HG03565 (cell line): ENCODE measurements at regions not wholly inside any gene's neighbourhood (a gene's known extent, or its start where the extent isn't known, plus 50 kb on each side); places are given as distances from the start of the nearest gene placed in this dataset.
"Not testable (repeated sequence)": the region's sequence is repeated elsewhere in the genome, so short reads cannot be mapped to it uniquely, and the experiment has no call there.

ENCODE experiments used
- ATAC-seq: cut with Tn5 transposase; IDR thresholded peaks from one replicate; pipeline ENCODE4 v1.9.1; 2021; ENCODE audit warnings: mild to moderate bottlenecking, moderate library complexity; ENCODE audit not compliant: unreplicated experiment

- ATAC-seq, result no peak
Measured at GRCh38 chr20:1827510-1827973, 67.7 kb upstream of the SIRPA start.

GRCh38 chr20:1825938-1826445, 69.2 kb upstream of the SIRPA start:
- ATAC-seq, result no peak

GRCh38 chr20:1825507-1825906, 69.7 kb upstream of the SIRPA start:
- no peak for ATAC-seq

- no peak for ATAC-seq
Measured at GRCh38 chr20:1824834-1825233, 70.4 kb upstream of the SIRPA start.

- no peak for ATAC-seq
Measured at GRCh38 chr20:1824181-1824580, 71.0 kb upstream of the SIRPA start.

- ATAC-seq, result no peak
Measured at GRCh38 chr20:1823450-1823844, 71.8 kb upstream of the SIRPA start.

- ATAC-seq, result no peak
Measured at GRCh38 chr20:1822564-1823449, 72.4 kb upstream of the SIRPA start.

GRCh38 chr20:1820138-1821079, 74.8 kb upstream of the SIRPA start:
- no peak for ATAC-seq

GRCh38 chr20:1819311-1820137, 75.7 kb upstream of the SIRPA start:
- ATAC-seq, result no peak

GRCh38 chr20:1818895-1819294, 76.3 kb upstream of the SIRPA start:
- ATAC-seq, result no peak

- no peak for ATAC-seq
Measured at GRCh38 chr20:1818247-1818840, 76.9 kb upstream of the SIRPA start.

GRCh38 chr20:1817577-1818211, 77.5 kb upstream of the SIRPA start:
- no peak for ATAC-seq

GRCh38 chr20:1816384-1817381, 78.5 kb upstream of the SIRPA start:
- ATAC-seq, result no peak

- no peak for ATAC-seq
Measured at GRCh38 chr20:1815502-1816085, 79.6 kb upstream of the SIRPA start.

GRCh38 chr20:1814861-1815260, 80.3 kb upstream of the SIRPA start:
- ATAC-seq, result not testable (repeated sequence)

GRCh38 chr20:1813674-1814635, 81.3 kb upstream of the SIRPA start:
- no peak for ATAC-seq

GRCh38 chr20:1813101-1813529, 82.1 kb upstream of the SIRPA start:
- ATAC-seq, result no peak
